Calu3 (cell line): ENCODE measurements at regions not wholly inside any gene's neighbourhood (a gene's known extent, or its start where the extent isn't known, plus 50 kb on each side); places are given as distances from the start of the nearest gene placed in this dataset.

Experiments used
- BruUV-seq: library from RNA; stranded (reverse); fragments of 400-500 nt; replicated peaks from 2 replicates; lab custom pipeline; 2021; lab: Mats Ljungman, UMichigan
- CTCF ChIA-PET: fragments of 300-600 bp; sonication (Branson Sonifier 250); formaldehyde crosslinking; loops from one replicate; lab custom pipeline; 2022; ENCODE audit warnings: antibody characterized with exemption; lab: Charles Lee
- DNase-seq: peaks from one replicate; pipeline ENCODE4 v3.0.0; 2022
- H3K27ac Mint-ChIP-seq: one replicate; pipeline ENCODE4 v1.8.0; 2022; ENCODE audit warnings: mixed read lengths; ENCODE audit not compliant: unreplicated experiment
- H3K27me3 Mint-ChIP-seq: one replicate; pipeline ENCODE4 v1.8.0; 2022; ENCODE audit warnings: mixed read lengths; ENCODE audit not compliant: unreplicated experiment
- H3K36me3 Mint-ChIP-seq: one replicate; pipeline ENCODE4 v1.8.0; 2022; ENCODE audit warnings: mild to moderate bottlenecking, moderate library complexity, mixed read lengths; ENCODE audit not compliant: insufficient read depth, unreplicated experiment
- H3K4me1 Mint-ChIP-seq: one replicate; pipeline ENCODE4 v1.8.0; 2022; ENCODE audit warnings: mild to moderate bottlenecking, low read depth, mixed read lengths; ENCODE audit not compliant: unreplicated experiment
- H3K4me3 Mint-ChIP-seq: one replicate; pipeline ENCODE4 v1.8.0; 2022; ENCODE audit warnings: mild to moderate bottlenecking, low read depth, moderate library complexity, mixed read lengths; ENCODE audit not compliant: unreplicated experiment
- H3K9me3 Mint-ChIP-seq: one replicate; pipeline ENCODE4 v1.8.0; 2022; ENCODE audit warnings: low read depth, mixed read lengths; ENCODE audit not compliant: unreplicated experiment
- CTCF ChIP-seq: fragments of 200-600 bp; IDR thresholded peaks from one replicate; pipeline ENCODE4 v1.8.0; 2022; ENCODE audit warnings: antibody characterized with exemption; ENCODE audit not compliant: unreplicated experiment
- intact Hi-C: fragments of 100-400 bp; cut with micrococcal nuclease; formaldehyde crosslinking; loops from one replicate; pipeline ENCODE4 v1.10.0; 2022; ENCODE audit not compliant: unreplicated experiment

GRCh38 chr7:11251436-11251835 is 277.8 kb downstream of the PHF14 start:
- TF ChIP-seq CTCF: no peak
- intact Hi-C loops: no loop called here
- H3K27me3 Mint-ChIP-seq: no peaks in the 10 kb centered on the region
- CTCF ChIA-PET: interaction anchor here (0.6 kb wide), 1 partner anchor 12 kb away, joined by 3 read pairs; no protein-coding TSS in a partner anchor
- H3K9me3 Mint-ChIP-seq: no peaks in the 10 kb centered on the region
- H3K27ac Mint-ChIP-seq: no peak overlapping the region
- H3K36me3 Mint-ChIP-seq: peaks cover 7% of the 10 kb centered on the region
- H3K4me1 Mint-ChIP-seq: peaks cover 9% of the 10 kb centered on the region
- no TSS peak for BruUV-seq
- no peak for DNase-seq
- no peak overlapping the region for H3K4me3 Mint-ChIP-seq

- no peak overlapping the region for H3K4me3 Mint-ChIP-seq
- intact Hi-C loops: no loop called here
- BruUV-seq: no TSS peak
- TF ChIP-seq CTCF: no peak
- H3K36me3 Mint-ChIP-seq: peaks cover 7% of the 10 kb centered on the region
- H3K27me3 Mint-ChIP-seq: peaks cover 4% of the 10 kb centered on the region
- CTCF ChIA-PET: interaction anchor here (0.6 to 0.7 kb wide), 2 partner anchors 12 to 1206 kb away, joined by 3 read pairs; no protein-coding TSS in a partner anchor
- H3K27ac Mint-ChIP-seq: no peak overlapping the region
- no peaks in the 10 kb centered on the region for H3K9me3 Mint-ChIP-seq
- DNase-seq: no peak
- peaks cover 9% of the 10 kb centered on the region for H3K4me1 Mint-ChIP-seq
Measured at GRCh38 chr7:11252011-11252607, 278.4 kb downstream of the PHF14 start.

- intact Hi-C loops: no loop called here
- H3K4me3 Mint-ChIP-seq: no peak overlapping the region
- no peak for TF ChIP-seq CTCF
- CTCF ChIA-PET: no interaction called here
- no peaks in the 10 kb centered on the region for H3K9me3 Mint-ChIP-seq
- H3K36me3 Mint-ChIP-seq: peaks cover 7% of the 10 kb centered on the region
- H3K27me3 Mint-ChIP-seq: peaks cover 11% of the 10 kb centered on the region
- peaks cover 7% of the 10 kb centered on the region for H3K4me1 Mint-ChIP-seq
- H3K27ac Mint-ChIP-seq: no peak overlapping the region
- no TSS peak for BruUV-seq
- DNase-seq: no peak
Measured at GRCh38 chr7:11252705-11253272, 279.1 kb downstream of the PHF14 start.

GRCh38 chr7:11256501-11256900 is 282.8 kb downstream of the PHF14 start:
- intact Hi-C loops: no loop called here
- H3K4me1 Mint-ChIP-seq: no peaks in the 10 kb centered on the region
- H3K9me3 Mint-ChIP-seq: no peaks in the 10 kb centered on the region
- H3K4me3 Mint-ChIP-seq: no peak overlapping the region
- no peak overlapping the region for H3K27ac Mint-ChIP-seq
- no peaks in the 10 kb centered on the region for H3K36me3 Mint-ChIP-seq
- CTCF ChIA-PET: interaction anchor here (0.6 kb wide), 1 partner anchor 9 kb away, joined by 3 read pairs; no protein-coding TSS in a partner anchor
- H3K27me3 Mint-ChIP-seq: peaks cover 23% of the 10 kb centered on the region
- DNase-seq: no peak
- BruUV-seq: no TSS peak
- no peak for TF ChIP-seq CTCF
